ENCODE measurements at regions not wholly inside any gene's neighbourhood (a gene's known extent, or its start where the extent isn't known, plus 50 kb on each side); places are given as distances from the start of the nearest gene placed in this dataset.

DNA sequence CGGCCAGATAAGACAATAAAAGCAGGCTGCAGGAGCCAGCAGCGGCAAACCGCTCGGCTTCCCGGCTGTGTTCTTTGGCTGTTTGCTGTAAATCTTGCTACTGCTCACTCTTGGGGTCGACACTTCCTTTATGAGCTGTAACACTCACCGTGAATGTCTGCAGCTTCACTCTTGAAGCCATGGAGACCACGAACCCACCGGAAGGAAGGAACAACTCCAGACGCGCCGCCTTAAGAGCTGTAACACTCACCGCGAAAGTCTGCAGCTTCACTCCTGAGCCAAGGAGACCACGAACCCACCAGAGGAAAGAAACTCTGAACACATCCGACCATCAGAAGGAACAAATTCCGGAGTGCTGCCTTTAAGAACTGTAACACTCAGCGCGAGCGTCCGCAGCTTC lies 451.7 kb downstream of the AGTPBP1 start:
- intact Hi-C loops (cut with micrococcal nuclease; ENCODE audit: unreplicated experiment): no loop called here
- no TSS peak for BruUV-seq (replicated peaks)
- CTCF ChIA-PET: no interaction called here
- DNase-seq (ENCODE audit: low spot score): no peak
- Histone ChIP-seq H3K27me3 (replicated peaks; ENCODE audit: insufficient read depth, low read depth, low read length, poor library complexity) (peaks cover 32% of the 10 kb centered on the region), H3K4me3 (ENCODE audit: low read depth, low read length, poor library complexity, severe bottlenecking) (no peak overlapping the region), H3K9me3 (ENCODE audit: low read depth, low read length, poor library complexity, severe bottlenecking) (no peaks in the 10 kb centered on the region), H3K4me1 (ENCODE audit: insufficient read depth, low read length, poor library complexity, severe bottlenecking) (no peaks in the 10 kb centered on the region), H3K36me3 (ENCODE audit: insufficient read depth, low read length, poor library complexity, severe bottlenecking) (no peaks in the 10 kb centered on the region), H3K27ac (ENCODE audit: low read depth, low read length, poor library complexity, severe bottlenecking) (no peak overlapping the region)
- POLR2A ChIA-PET (ENCODE audit: low non-redundant PET): no interaction called here
- no peak for TF ChIP-seq EZH2 (IDR thresholded peaks at IDR 0.05; ENCODE audit: borderline replicate concordance, low read depth, low read length, poor library complexity, severe bottlenecking)
- TF ChIP-seq, protein P1, sequence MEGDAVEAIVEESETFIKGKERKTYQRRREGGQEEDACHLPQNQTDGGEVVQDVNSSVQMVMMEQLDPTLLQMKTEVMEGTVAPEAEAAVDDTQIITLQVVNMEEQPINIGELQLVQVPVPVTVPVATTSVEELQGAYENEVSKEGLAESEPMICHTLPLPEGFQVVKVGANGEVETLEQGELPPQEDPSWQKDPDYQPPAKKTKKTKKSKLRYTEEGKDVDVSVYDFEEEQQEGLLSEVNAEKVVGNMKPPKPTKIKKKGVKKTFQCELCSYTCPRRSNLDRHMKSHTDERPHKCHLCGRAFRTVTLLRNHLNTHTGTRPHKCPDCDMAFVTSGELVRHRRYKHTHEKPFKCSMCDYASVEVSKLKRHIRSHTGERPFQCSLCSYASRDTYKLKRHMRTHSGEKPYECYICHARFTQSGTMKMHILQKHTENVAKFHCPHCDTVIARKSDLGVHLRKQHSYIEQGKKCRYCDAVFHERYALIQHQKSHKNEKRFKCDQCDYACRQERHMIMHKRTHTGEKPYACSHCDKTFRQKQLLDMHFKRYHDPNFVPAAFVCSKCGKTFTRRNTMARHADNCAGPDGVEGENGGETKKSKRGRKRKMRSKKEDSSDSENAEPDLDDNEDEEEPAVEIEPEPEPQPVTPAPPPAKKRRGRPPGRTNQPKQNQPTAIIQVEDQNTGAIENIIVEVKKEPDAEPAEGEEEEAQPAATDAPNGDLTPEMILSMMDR (conservative IDR thresholded peaks at IDR 0.05; ENCODE audit: low read depth, low read length): no peak

DNA sequence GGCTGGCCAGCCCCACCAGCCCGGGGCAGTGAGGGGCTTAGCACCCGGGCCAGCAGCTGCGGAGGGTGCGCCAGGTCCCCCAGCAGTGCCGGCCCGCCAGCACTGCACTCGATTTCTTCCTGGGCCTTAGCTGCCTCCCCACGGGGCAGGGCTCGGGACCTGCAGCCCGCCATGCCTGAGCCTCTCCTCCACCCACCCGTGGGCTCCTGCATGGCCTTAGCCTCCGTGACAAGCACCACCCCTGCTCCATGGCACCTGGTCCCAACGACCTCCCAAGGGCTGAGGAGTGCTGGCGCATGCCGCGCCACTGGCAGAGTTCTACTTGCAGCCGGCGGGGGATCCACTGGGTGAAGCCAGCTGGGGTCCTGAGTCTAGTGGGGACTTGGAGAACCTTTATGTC lies 452.6 kb downstream of the AGTPBP1 start:
- H3K27me3 ChIP-seq (replicated peaks; ENCODE audit: insufficient read depth, low read depth, low read length, poor library complexity): peaks cover 36% of the 10 kb centered on the region
- POLR2A ChIA-PET (ENCODE audit: low non-redundant PET): no interaction called here
- H3K4me3 ChIP-seq (ENCODE audit: low read depth, low read length, poor library complexity, severe bottlenecking): no peak overlapping the region
- H3K27ac ChIP-seq (ENCODE audit: low read depth, low read length, poor library complexity, severe bottlenecking): no peak overlapping the region
- no peak for DNase-seq (ENCODE audit: low spot score)
- intact Hi-C loops (cut with micrococcal nuclease; ENCODE audit: unreplicated experiment): no loop called here
- H3K36me3 ChIP-seq (ENCODE audit: insufficient read depth, low read length, poor library complexity, severe bottlenecking): no peaks in the 10 kb centered on the region
- CTCF ChIA-PET: no interaction called here
- H3K4me1 ChIP-seq (ENCODE audit: insufficient read depth, low read length, poor library complexity, severe bottlenecking): no peaks in the 10 kb centered on the region
- BruUV-seq (replicated peaks): no TSS peak
- H3K9me3 ChIP-seq (ENCODE audit: low read depth, low read length, poor library complexity, severe bottlenecking): no peaks in the 10 kb centered on the region
- TF ChIP-seq, protein P1 (conservative IDR thresholded peaks at IDR 0.05; ENCODE audit: low read depth, low read length): no peak
- TF ChIP-seq EZH2 (IDR thresholded peaks at IDR 0.05; ENCODE audit: borderline replicate concordance, low read depth, low read length, poor library complexity, severe bottlenecking): no peak

DNA sequence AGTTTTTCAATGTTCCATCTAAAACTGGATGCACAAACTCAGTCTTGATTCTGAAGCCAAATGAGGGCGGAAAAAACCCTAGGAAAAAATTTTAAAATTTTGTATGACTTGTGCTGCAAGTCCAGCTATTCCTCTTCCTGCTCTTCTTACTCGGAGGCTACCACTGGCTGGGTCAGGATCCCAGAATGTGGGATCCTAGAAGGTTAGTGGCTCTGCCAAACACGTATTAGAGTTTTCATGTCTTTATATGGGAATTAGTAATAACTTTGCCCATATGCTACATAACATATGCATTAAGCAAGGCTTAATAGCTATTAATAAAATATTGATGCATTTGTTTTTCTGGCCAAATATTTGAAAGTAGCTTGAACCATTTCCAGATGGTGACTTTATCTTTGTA lies 458.3 kb downstream of the AGTPBP1 start:
- H3K36me3 ChIP-seq (ENCODE audit: insufficient read depth, low read length, poor library complexity, severe bottlenecking): no peaks in the 10 kb centered on the region
- H3K4me1 ChIP-seq (ENCODE audit: insufficient read depth, low read length, poor library complexity, severe bottlenecking): no peaks in the 10 kb centered on the region
- no TSS peak for BruUV-seq (replicated peaks)
- POLR2A ChIA-PET (ENCODE audit: low non-redundant PET): no interaction called here
- no peak overlapping the region for H3K4me3 ChIP-seq (ENCODE audit: low read depth, low read length, poor library complexity, severe bottlenecking)
- DNase-seq (ENCODE audit: low spot score): no peak
- peaks cover 31% of the 10 kb centered on the region for H3K27me3 ChIP-seq (replicated peaks; ENCODE audit: insufficient read depth, low read depth, low read length, poor library complexity)
- CTCF ChIA-PET: no interaction called here
- TF ChIP-seq, protein P1 (conservative IDR thresholded peaks at IDR 0.05; ENCODE audit: low read depth, low read length): no peak
- no peak for TF ChIP-seq EZH2 (IDR thresholded peaks at IDR 0.05; ENCODE audit: borderline replicate concordance, low read depth, low read length, poor library complexity, severe bottlenecking)
- intact Hi-C loops (cut with micrococcal nuclease; ENCODE audit: unreplicated experiment): no loop called here
- no peaks in the 10 kb centered on the region for H3K9me3 ChIP-seq (ENCODE audit: low read depth, low read length, poor library complexity, severe bottlenecking)
- no peak overlapping the region for H3K27ac ChIP-seq (ENCODE audit: low read depth, low read length, poor library complexity, severe bottlenecking)
